Neural crest cell (in vitro differentiated cells): ENCODE measurements at regions not wholly inside any gene's neighbourhood (a gene's known extent, or its start where the extent isn't known, plus 50 kb on each side); places are given as distances from the start of the nearest gene placed in this dataset.

Experiments used
- DNase-seq: peaks from one replicate; pipeline ENCODE4 v3.0.0; 2021; ENCODE audit warnings: low read depth, mixed read lengths, low spot score
- H3K27ac Mint-ChIP-seq: one replicate; pipeline ENCODE4 v1.8.0; 2021; ENCODE audit warnings: mild to moderate bottlenecking, mixed read lengths; ENCODE audit not compliant: unreplicated experiment
- H3K27me3 Mint-ChIP-seq: 2 replicates; pipeline ENCODE4 v1.8.0; 2021; ENCODE audit warnings: low read depth, mild to moderate bottlenecking, mixed read lengths
- H3K36me3 Mint-ChIP-seq: 2 replicates; pipeline ENCODE4 v1.8.0; 2021; ENCODE audit warnings: low read depth, mild to moderate bottlenecking, mixed read lengths
- H3K4me1 Mint-ChIP-seq: 2 replicates; pipeline ENCODE4 v1.8.0; 2021; ENCODE audit warnings: mixed read lengths
- H3K4me3 Mint-ChIP-seq: one replicate; pipeline ENCODE4 v1.8.0; 2021; ENCODE audit warnings: mild to moderate bottlenecking, mixed read lengths
- H3K9me3 Mint-ChIP-seq: 2 replicates; pipeline ENCODE4 v1.8.0; 2021; ENCODE audit warnings: mixed read lengths
- TF ChIP-seq, protein P1 (sequence below): fragments of 200-600 bp; sonication (generic); conservative IDR thresholded peaks from 2 replicates; pipeline ENCODE4 v1.5.0; 2021; ENCODE audit warnings: antibody characterized with exemption, mild to moderate bottlenecking

DNA sequence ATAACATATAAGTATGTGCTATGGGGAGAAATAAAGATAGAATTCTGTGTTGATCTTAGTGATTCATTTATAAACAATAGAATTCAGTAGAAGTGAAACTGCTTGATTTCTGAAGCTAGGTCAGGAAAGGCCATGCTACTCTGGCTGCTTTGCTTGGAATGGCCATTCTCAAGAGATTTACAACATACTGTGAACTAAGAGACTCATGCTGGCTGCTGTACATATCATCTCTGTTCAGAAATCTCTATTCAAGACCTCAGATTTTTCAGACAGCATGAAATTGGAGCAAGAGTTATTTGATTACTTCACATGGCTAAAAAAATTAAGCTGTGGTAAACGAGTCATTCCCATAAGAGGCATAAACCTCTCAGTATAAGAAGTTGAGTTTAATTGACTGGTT is 662.6 kb downstream of the BCKDHB start:
- no peak for DNase-seq
- Mint-ChIP-seq H3K36me3 (no peaks in the 10 kb centered on the region), H3K27ac (no peak overlapping the region), H3K9me3 (no peaks in the 10 kb centered on the region), H3K27me3 (no peaks in the 10 kb centered on the region), H3K4me1 (no peaks in the 10 kb centered on the region), H3K4me3 (no peak overlapping the region)
- TF ChIP-seq, protein P1, sequence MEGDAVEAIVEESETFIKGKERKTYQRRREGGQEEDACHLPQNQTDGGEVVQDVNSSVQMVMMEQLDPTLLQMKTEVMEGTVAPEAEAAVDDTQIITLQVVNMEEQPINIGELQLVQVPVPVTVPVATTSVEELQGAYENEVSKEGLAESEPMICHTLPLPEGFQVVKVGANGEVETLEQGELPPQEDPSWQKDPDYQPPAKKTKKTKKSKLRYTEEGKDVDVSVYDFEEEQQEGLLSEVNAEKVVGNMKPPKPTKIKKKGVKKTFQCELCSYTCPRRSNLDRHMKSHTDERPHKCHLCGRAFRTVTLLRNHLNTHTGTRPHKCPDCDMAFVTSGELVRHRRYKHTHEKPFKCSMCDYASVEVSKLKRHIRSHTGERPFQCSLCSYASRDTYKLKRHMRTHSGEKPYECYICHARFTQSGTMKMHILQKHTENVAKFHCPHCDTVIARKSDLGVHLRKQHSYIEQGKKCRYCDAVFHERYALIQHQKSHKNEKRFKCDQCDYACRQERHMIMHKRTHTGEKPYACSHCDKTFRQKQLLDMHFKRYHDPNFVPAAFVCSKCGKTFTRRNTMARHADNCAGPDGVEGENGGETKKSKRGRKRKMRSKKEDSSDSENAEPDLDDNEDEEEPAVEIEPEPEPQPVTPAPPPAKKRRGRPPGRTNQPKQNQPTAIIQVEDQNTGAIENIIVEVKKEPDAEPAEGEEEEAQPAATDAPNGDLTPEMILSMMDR: no peak

DNA sequence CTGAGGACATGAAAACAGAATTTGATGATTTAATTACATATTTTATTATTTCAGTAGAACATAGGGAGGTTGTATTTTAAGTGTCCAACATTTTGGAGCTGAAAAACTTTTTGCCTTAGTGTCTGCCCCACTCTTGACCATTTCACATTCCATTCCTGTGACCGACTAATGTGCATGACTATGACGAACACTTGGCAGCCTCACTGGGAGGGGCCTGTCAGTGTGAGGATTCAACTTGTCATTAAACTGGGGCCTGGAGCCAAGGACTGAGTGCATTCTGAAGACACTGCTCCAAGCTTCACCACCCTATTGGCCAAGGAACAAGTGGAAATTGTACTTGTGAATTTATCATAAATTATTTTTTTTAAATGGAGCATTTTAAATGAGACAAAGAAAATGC is 661.3 kb downstream of the BCKDHB start:
- Mint-ChIP-seq H3K27ac (no peak overlapping the region), H3K9me3 (no peaks in the 10 kb centered on the region), H3K36me3 (no peaks in the 10 kb centered on the region), H3K4me1 (no peaks in the 10 kb centered on the region), H3K4me3 (no peak overlapping the region), H3K27me3 (no peaks in the 10 kb centered on the region)
- TF ChIP-seq, protein P1: no peak
- DNase-seq: no peak

DNA sequence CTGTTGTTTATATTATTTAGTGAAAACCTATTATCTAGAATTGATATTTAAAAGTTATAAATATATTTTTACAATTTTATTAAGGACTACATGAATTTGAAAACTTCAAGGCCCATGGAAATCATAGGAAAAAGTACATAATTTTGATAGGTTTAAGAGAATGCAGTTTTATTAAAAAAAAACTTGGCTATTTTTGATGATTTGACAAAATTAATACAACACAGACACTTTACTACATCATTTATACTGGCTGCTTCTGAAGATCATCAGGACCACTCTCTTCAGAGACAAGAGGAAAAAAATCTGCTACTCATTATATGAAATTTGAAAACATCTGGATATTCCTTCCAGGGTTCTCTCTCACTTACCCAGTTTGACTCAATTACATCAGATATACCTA is 637.7 kb downstream of the BCKDHB start:
- TF ChIP-seq, protein P1: no peak
- no peak overlapping the region for H3K27ac Mint-ChIP-seq
- no peaks in the 10 kb centered on the region for H3K27me3 Mint-ChIP-seq
- DNase-seq: no peak
- peaks cover 4% of the 10 kb centered on the region for H3K4me1 Mint-ChIP-seq
- H3K36me3 Mint-ChIP-seq: no peaks in the 10 kb centered on the region
- no peak overlapping the region for H3K4me3 Mint-ChIP-seq
- H3K9me3 Mint-ChIP-seq: peaks cover 2% of the 10 kb centered on the region

DNA sequence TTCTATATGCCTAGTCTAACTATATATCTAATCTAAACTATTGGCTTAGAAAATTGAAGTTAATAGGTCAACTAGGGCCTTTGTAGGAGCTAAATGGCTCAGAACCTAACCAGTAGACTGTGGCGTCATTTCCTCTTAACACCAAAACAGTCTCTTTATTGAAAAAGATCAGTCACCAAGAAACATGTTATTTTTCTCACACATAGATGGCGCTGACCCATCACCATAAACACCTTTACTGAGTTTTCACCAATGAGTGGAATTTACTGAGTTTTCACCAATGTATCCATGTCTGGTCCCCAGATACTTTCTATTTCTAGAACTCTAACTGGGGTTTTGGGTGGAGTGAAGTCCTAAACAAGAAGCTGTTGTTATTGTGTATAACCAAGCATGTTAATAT is 636.0 kb downstream of the BCKDHB start:
- H3K27ac Mint-ChIP-seq: no peak overlapping the region
- peaks cover 2% of the 10 kb centered on the region for H3K9me3 Mint-ChIP-seq
- no peak overlapping the region for H3K4me3 Mint-ChIP-seq
- no peak for DNase-seq
- no peaks in the 10 kb centered on the region for H3K27me3 Mint-ChIP-seq
- no peaks in the 10 kb centered on the region for H3K36me3 Mint-ChIP-seq
- peaks cover 4% of the 10 kb centered on the region for H3K4me1 Mint-ChIP-seq
- TF ChIP-seq, protein P1: peak; percentile 63

DNA sequence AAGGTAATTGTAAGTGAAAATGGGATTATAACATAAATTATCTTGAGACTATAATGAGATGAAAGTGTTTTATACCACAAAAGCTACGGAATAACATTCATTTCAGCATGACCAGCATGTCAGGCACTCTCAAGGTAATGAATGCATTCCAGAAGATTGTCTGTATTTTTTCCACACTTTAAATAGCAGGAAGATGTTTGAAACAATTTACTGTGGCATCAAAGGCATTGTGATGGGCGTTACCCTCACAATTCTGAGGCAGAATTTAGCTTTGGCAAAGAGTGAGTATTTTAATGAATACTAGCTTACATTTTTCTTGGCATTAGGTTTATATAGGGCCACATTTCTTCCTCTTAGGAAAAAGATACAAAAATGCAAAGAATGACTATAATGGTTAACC is 627.2 kb downstream of the BCKDHB start:
- no peak overlapping the region for H3K27ac Mint-ChIP-seq
- no peaks in the 10 kb centered on the region for H3K36me3 Mint-ChIP-seq
- no peak for DNase-seq
- TF ChIP-seq, protein P1: no peak
- no peaks in the 10 kb centered on the region for H3K27me3 Mint-ChIP-seq
- no peak overlapping the region for H3K4me3 Mint-ChIP-seq
- no peaks in the 10 kb centered on the region for H3K9me3 Mint-ChIP-seq
- no peaks in the 10 kb centered on the region for H3K4me1 Mint-ChIP-seq

DNA sequence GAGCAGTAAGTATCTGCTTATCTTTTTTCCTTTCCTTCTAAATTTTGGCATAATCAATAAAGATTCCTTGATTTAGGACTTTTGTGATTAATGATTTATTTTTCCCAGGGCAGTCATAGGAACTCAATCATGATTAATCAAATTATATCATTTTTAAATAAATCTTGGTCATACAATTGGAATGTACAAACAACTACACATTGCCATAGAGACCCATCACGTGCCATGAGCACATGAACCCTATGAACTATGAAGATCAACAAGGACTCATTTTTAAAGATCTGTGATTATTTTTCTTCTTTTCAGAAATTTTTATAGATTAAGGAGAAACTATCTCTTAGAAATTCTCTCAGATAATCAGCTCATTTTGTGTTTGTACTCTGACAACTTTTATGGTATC is 622.4 kb downstream of the BCKDHB start:
- no peak overlapping the region for H3K27ac Mint-ChIP-seq
- TF ChIP-seq, protein P1: no peak

More for the DNA sequence above, 622.4 kb downstream of the BCKDHB start:
- no peaks in the 10 kb centered on the region for H3K27me3 Mint-ChIP-seq
- H3K4me3 Mint-ChIP-seq: no peak overlapping the region
- H3K36me3 Mint-ChIP-seq: no peaks in the 10 kb centered on the region
- no peaks in the 10 kb centered on the region for H3K9me3 Mint-ChIP-seq
- H3K4me1 Mint-ChIP-seq: no peaks in the 10 kb centered on the region
- no peak for DNase-seq
